Lower lobe of right lung (tissue), 2 donors: ENCODE measurements at regions not wholly inside any gene's neighbourhood (a gene's known extent, or its start where the extent isn't known, plus 50 kb on each side); places are given as distances from the start of the nearest gene placed in this dataset.
"Not testable (repeated sequence)": the region's sequence is repeated elsewhere in the genome, so short reads cannot be mapped to it uniquely, and the experiment has no call there.

ENCODE experiments used
- ATAC-seq, 2 donors: fragments of 200-7000 bp; cut with Tn5 transposase; one replicate each; pipeline ENCODE4 v1.9.1; 2020 to 2022; ENCODE audit warnings: mild to moderate bottlenecking in 2 of 2, moderate library complexity in 2 of 2
- DNase-seq: peaks from one replicate; pipeline ENCODE4 v3.0.0-alpha.2; 2020
- H3K27ac ChIP-seq: fragments of 200-600 bp; one replicate; pipeline ENCODE4 v1.8.0; 2022
- H3K27me3 ChIP-seq: fragments of 200-600 bp; one replicate; pipeline ENCODE4 v1.8.0; 2022; ENCODE audit warnings: low read depth
- H3K36me3 ChIP-seq: fragments of 200-600 bp; one replicate; pipeline ENCODE4 v1.8.0; 2022; ENCODE audit warnings: mild to moderate bottlenecking
- H3K4me1 ChIP-seq: fragments of 200-600 bp; one replicate; pipeline ENCODE4 v1.8.0; 2022
- H3K4me3 ChIP-seq: fragments of 200-600 bp; one replicate; pipeline ENCODE4 v1.8.0; 2022; ENCODE audit warnings: mild to moderate bottlenecking
- H3K9me3 ChIP-seq: fragments of 200-600 bp; one replicate; pipeline ENCODE4 v1.8.0; 2022
- CTCF ChIP-seq: fragments of 200-600 bp; IDR thresholded peaks from one replicate; pipeline ENCODE4 v1.8.0; 2022; ENCODE audit warnings: antibody characterized with exemption, mild to moderate bottlenecking
- intact Hi-C: fragments of 100-400 bp; cut with DNase I; formaldehyde crosslinking; loops from one replicate; pipeline ENCODE4 v1.11.0; 2022
- donor health status: DM: no; HTN: yes; CAD: no; lungs with severe emphysema.

GRCh38 chr9:129451669-129452068 is 169.2 kb downstream of the C9orf50 start:
- intact Hi-C loops = no loop called here
- Histone ChIP-seq H3K9me3 (no peaks in the 10 kb centered on the region), H3K27ac (peak overlapping the region; percentile 67), H3K4me1 (no peaks in the 10 kb centered on the region), H3K36me3 (no peaks in the 10 kb centered on the region), H3K4me3 (no peak overlapping the region), H3K27me3 (no peaks in the 10 kb centered on the region)
- ATAC-seq (no peak), DNase-seq (no peak)
- no peak for TF ChIP-seq CTCF

- intact Hi-C loops = no loop called here
- no peaks in the 10 kb centered on the region for H3K36me3 ChIP-seq
- no peaks in the 10 kb centered on the region for H3K9me3 ChIP-seq
- peak overlapping the region; percentile 67 for H3K27ac ChIP-seq
- no peak for TF ChIP-seq CTCF
- ATAC-seq = peak in 1 of 2 donors; percentile 20
- H3K4me1 ChIP-seq = no peaks in the 10 kb centered on the region
- DNase-seq = no peak
- no peak overlapping the region for H3K4me3 ChIP-seq
- H3K27me3 ChIP-seq = no peaks in the 10 kb centered on the region
Observed at GRCh38 chr9:129451089-129451656, 169.7 kb downstream of the C9orf50 start.

GRCh38 chr9:129449066-129449465 is 171.8 kb downstream of the C9orf50 start:
- no peak for DNase-seq
- intact Hi-C loops = no loop called here
- H3K4me3 ChIP-seq = no peak overlapping the region
- H3K36me3 ChIP-seq = no peaks in the 10 kb centered on the region
- no peaks in the 10 kb centered on the region for H3K9me3 ChIP-seq
- H3K4me1 ChIP-seq = no peaks in the 10 kb centered on the region
- H3K27me3 ChIP-seq = no peaks in the 10 kb centered on the region
- no peak for TF ChIP-seq CTCF
- ATAC-seq = no peak
- no peak overlapping the region for H3K27ac ChIP-seq

GRCh38 chr9:129446828-129447550 is 173.9 kb downstream of the C9orf50 start:
- Histone ChIP-seq H3K9me3 (no peaks in the 10 kb centered on the region), H3K27me3 (no peaks in the 10 kb centered on the region), H3K4me3 (no peak overlapping the region), H3K27ac (no peak overlapping the region), H3K4me1 (no peaks in the 10 kb centered on the region), H3K36me3 (no peaks in the 10 kb centered on the region)
- ATAC-seq (peak in 1 of 2 donors; percentile 17), DNase-seq (no peak)
- TF ChIP-seq CTCF = no peak
- intact Hi-C loops = no loop called here

GRCh38 chr9:129445794-129446306 is 175.1 kb downstream of the C9orf50 start:
- intact Hi-C loops = no loop called here
- ATAC-seq (no peak), DNase-seq (no peak)
- no peaks in the 10 kb centered on the region for H3K9me3 ChIP-seq
- no peaks in the 10 kb centered on the region for H3K36me3 ChIP-seq
- H3K27ac ChIP-seq = no peak overlapping the region
- no peaks in the 10 kb centered on the region for H3K4me1 ChIP-seq
- H3K27me3 ChIP-seq = no peaks in the 10 kb centered on the region
- no peak for TF ChIP-seq CTCF
- no peak overlapping the region for H3K4me3 ChIP-seq

GRCh38 chr9:129443515-129444164 is 177.3 kb downstream of the C9orf50 start:
- H3K9me3 ChIP-seq, ATAC-seq, H3K4me3 ChIP-seq, H3K27me3 ChIP-seq, intact Hi-C loops, H3K4me1 ChIP-seq, DNase-seq, H3K36me3 ChIP-seq, H3K27ac ChIP-seq: not testable (repeated sequence)
